Skin epidermis (tissue), 12 donors: ENCODE measurements at regions not wholly inside any gene's neighbourhood (a gene's known extent, or its start where the extent isn't known, plus 50 kb on each side); places are given as distances from the start of the nearest gene placed in this dataset.

Experiments used
- H3K27ac ChIP-seq, 21 experiments: fragments of 200-600 bp; sonication (generic) in 11 of 21; one replicate each; pipeline ENCODE4 v1.5.0; 2020; ENCODE audit warnings: mild to moderate bottlenecking in 3 of 21, inconsistent platforms in 2 of 21, moderate library complexity in 2 of 21
- H3K4me3 ChIP-seq, 7 experiments: fragments of 200-600 bp; sonication (generic) in 2 of 7; one replicate each; pipeline ENCODE4 v1.5.0; 2020; ENCODE audit warnings: inconsistent platforms in 2 of 7, mild to moderate bottlenecking in 2 of 7, moderate library complexity in 1 of 7

- Histone ChIP-seq H3K4me3 (no peak overlapping the region), H3K27ac (peak overlapping the region in 1 of 21 experiments; percentile 0)
Observed at GRCh38 chr4:137659431-137659830, 127.1 kb upstream of the PCDH18 start.

GRCh38 chr4:137656661-137657060 is 124.4 kb upstream of the PCDH18 start:
- no peak overlapping the region for H3K27ac ChIP-seq
- H3K4me3 ChIP-seq, result no peak overlapping the region

GRCh38 chr4:137655302-137655701 is 123.0 kb upstream of the PCDH18 start:
- Histone ChIP-seq H3K4me3 (no peak overlapping the region), H3K27ac (no peak overlapping the region)

- Histone ChIP-seq H3K4me3 (no peak overlapping the region), H3K27ac (no peak overlapping the region)
Observed at GRCh38 chr4:137651128-137651527, 118.8 kb upstream of the PCDH18 start.

- no peak overlapping the region for H3K27ac ChIP-seq
- H3K4me3 ChIP-seq, result no peak overlapping the region
Observed at GRCh38 chr4:137649711-137650450, 117.6 kb upstream of the PCDH18 start.

- Histone ChIP-seq H3K27ac (no peak overlapping the region), H3K4me3 (no peak overlapping the region)
Observed at GRCh38 chr4:137648531-137648930, 116.2 kb upstream of the PCDH18 start.

- H3K27ac ChIP-seq, result no peak overlapping the region
- no peak overlapping the region for H3K4me3 ChIP-seq
Observed at GRCh38 chr4:137647375-137647774, 115.1 kb upstream of the PCDH18 start.

- no peak overlapping the region for H3K27ac ChIP-seq
- H3K4me3 ChIP-seq, result no peak overlapping the region
Observed at GRCh38 chr4:137644201-137644600, 111.9 kb upstream of the PCDH18 start.

- H3K27ac ChIP-seq, result no peak overlapping the region
- H3K4me3 ChIP-seq, result no peak overlapping the region
Observed at GRCh38 chr4:137641544-137641943, 109.2 kb upstream of the PCDH18 start.

- Histone ChIP-seq H3K4me3 (no peak overlapping the region), H3K27ac (no peak overlapping the region)
Observed at GRCh38 chr4:137640838-137641158, 108.5 kb upstream of the PCDH18 start.

- Histone ChIP-seq H3K4me3 (no peak overlapping the region), H3K27ac (no peak overlapping the region)
Observed at GRCh38 chr4:137640156-137640837, 108.0 kb upstream of the PCDH18 start.

GRCh38 chr4:137638934-137639333 is 106.6 kb upstream of the PCDH18 start:
- Histone ChIP-seq H3K27ac (no peak overlapping the region), H3K4me3 (no peak overlapping the region)

GRCh38 chr4:137635601-137636000 is 103.3 kb upstream of the PCDH18 start:
- Histone ChIP-seq H3K4me3 (no peak overlapping the region), H3K27ac (no peak overlapping the region)

GRCh38 chr4:137635108-137635507 is 102.8 kb upstream of the PCDH18 start:
- Histone ChIP-seq H3K4me3 (no peak overlapping the region), H3K27ac (no peak overlapping the region)

- no peak overlapping the region for H3K4me3 ChIP-seq
- no peak overlapping the region for H3K27ac ChIP-seq
Observed at GRCh38 chr4:137632842-137633241, 100.5 kb upstream of the PCDH18 start.

- H3K4me3 ChIP-seq, result no peak overlapping the region
- no peak overlapping the region for H3K27ac ChIP-seq
Observed at GRCh38 chr4:137631605-137632004, 99.3 kb upstream of the PCDH18 start.

- Histone ChIP-seq H3K27ac (no peak overlapping the region), H3K4me3 (no peak overlapping the region)
Observed at GRCh38 chr4:137630252-137630651, 98.0 kb upstream of the PCDH18 start.

GRCh38 chr4:137627739-137628460 is 95.6 kb upstream of the PCDH18 start:
- Histone ChIP-seq H3K4me3 (no peak overlapping the region), H3K27ac (no peak overlapping the region)

GRCh38 chr4:137626942-137627738 is 94.8 kb upstream of the PCDH18 start:
- no peak overlapping the region for H3K4me3 ChIP-seq
- H3K27ac ChIP-seq, result no peak overlapping the region

GRCh38 chr4:137623013-137623412 is 90.7 kb upstream of the PCDH18 start:
- H3K27ac ChIP-seq, result no peak overlapping the region

More at GRCh38 chr4:137623013-137623412, 90.7 kb upstream of the PCDH18 start:
- no peak overlapping the region for H3K4me3 ChIP-seq
